ENCODE measurements at regions not wholly inside any gene's neighbourhood (a gene's known extent, or its start where the extent isn't known, plus 50 kb on each side); places are given as distances from the start of the nearest gene placed in this dataset.

DNA sequence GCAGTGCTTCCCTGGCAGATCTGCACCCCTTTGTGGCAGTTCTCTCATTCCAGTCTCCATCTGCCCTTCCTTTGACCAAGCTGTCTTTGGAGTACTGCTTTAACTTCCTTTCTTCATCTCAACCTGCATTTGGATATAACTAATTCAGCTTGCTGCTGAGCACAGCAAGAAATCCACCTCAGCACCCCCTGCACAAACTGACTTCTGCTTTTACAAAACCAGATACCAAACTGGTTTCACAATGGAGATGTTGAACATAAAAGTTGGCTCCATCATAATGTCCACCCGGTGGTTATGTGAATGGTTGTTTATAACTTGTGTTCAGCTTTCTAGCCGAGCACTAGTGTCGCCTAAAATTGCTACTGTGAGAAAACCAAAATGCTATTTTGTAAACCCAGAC lies 341.1 kb upstream of the SEMA6D start:
- TF ChIP-seq CTCF (IDR thresholded peaks at IDR 0.05; ENCODE audit: insufficient read depth, low read depth, low read length) = no peak
- TF ChIP-seq EZH2 (IDR thresholded peaks at IDR 0.05; ENCODE audit: insufficient read depth, low read length) = no peak
- H3K4me1 ChIP-seq (ENCODE audit: insufficient read depth, low read length) = no peaks in the 10 kb centered on the region

DNA sequence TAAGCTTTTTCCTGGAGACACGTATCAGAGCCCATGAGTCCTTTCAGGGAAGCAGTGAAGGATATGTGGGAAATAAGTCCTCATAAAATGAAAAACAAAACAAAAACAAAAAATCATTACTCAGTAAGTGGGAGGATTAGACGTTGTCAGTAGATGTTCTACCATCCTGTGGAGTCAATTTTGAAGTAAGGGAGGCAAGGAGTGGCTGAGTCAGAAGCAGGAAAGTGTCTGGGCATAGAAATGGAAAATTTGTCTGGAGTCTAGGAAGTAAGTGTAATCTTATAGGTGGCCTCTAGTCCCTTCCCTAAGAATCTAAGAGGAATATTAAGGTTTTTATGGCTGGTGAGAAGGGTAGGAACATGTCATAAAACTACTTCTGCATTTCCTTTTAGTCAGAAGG lies 339.8 kb upstream of the SEMA6D start:
- H3K27me3 ChIP-seq (ENCODE audit: insufficient read depth, low read length) = no peaks in the 10 kb centered on the region
- Mint-ChIP-seq H3K36me3 (ENCODE audit: low read depth, unreplicated experiment) (no peaks in the 10 kb centered on the region), H3K27ac (ENCODE audit: unreplicated experiment) (no peak overlapping the region), H3K4me1 (ENCODE audit: low read depth, unreplicated experiment) (no peaks in the 10 kb centered on the region), H3K9me3 (ENCODE audit: unreplicated experiment) (no peaks in the 10 kb centered on the region), H3K27me3 (ENCODE audit: low read depth, unreplicated experiment) (no peaks in the 10 kb centered on the region), H3K4me3 (ENCODE audit: unreplicated experiment) (no peak overlapping the region)
- H3K4me1 ChIP-seq (ENCODE audit: insufficient read depth, low read length) = no peaks in the 10 kb centered on the region
- no peak overlapping the region for H2AFZ ChIP-seq (ENCODE audit: low read depth, low read length)
- TF ChIP-seq EZH2 (IDR thresholded peaks at IDR 0.05; ENCODE audit: insufficient read depth, low read length) (no peak), CTCF (IDR thresholded peaks at IDR 0.05; ENCODE audit: insufficient read depth, low read depth, low read length) (no peak)
- H3K4me3 ChIP-seq (ENCODE audit: insufficient read depth, low read depth, low read length) = no peak overlapping the region
- no peak overlapping the region for H3K27ac ChIP-seq (ENCODE audit: low read depth, low read length)
- no peaks in the 10 kb centered on the region for H3K79me2 ChIP-seq (ENCODE audit: insufficient read depth, low read length)
- no peaks in the 10 kb centered on the region for H4K20me1 ChIP-seq (ENCODE audit: insufficient read depth, low read length)
- no peaks in the 10 kb centered on the region for H3K36me3 ChIP-seq (ENCODE audit: insufficient read depth, low read length)
- H3K9ac ChIP-seq (ENCODE audit: low read length) = no peak overlapping the region
- no peaks in the 10 kb centered on the region for H3K9me3 ChIP-seq (ENCODE audit: insufficient read depth, low read depth, low read length)
- H3K4me2 ChIP-seq (ENCODE audit: low read length) = no peak overlapping the region
- no peak for FAIRE-seq
- DNase-seq (ENCODE audit: low read depth) = no peak

More for the DNA sequence above, 341.1 kb upstream of the SEMA6D start:
- Histone ChIP-seq H3K9ac (ENCODE audit: low read length) (no peak overlapping the region), H3K4me3 (ENCODE audit: insufficient read depth, low read depth, low read length) (no peak overlapping the region), H3K36me3 (ENCODE audit: insufficient read depth, low read length) (no peaks in the 10 kb centered on the region), H3K27ac (ENCODE audit: low read depth, low read length) (no peak overlapping the region), H3K9me3 (ENCODE audit: insufficient read depth, low read depth, low read length) (no peaks in the 10 kb centered on the region), H2AFZ (ENCODE audit: low read depth, low read length) (no peak overlapping the region), H3K4me2 (ENCODE audit: low read length) (no peak overlapping the region), H3K79me2 (ENCODE audit: insufficient read depth, low read length) (no peaks in the 10 kb centered on the region), H4K20me1 (ENCODE audit: insufficient read depth, low read length) (no peaks in the 10 kb centered on the region), H3K27me3 (ENCODE audit: insufficient read depth, low read length) (no peaks in the 10 kb centered on the region)
- Mint-ChIP-seq H3K36me3 (ENCODE audit: low read depth, unreplicated experiment) (no peaks in the 10 kb centered on the region), H3K27ac (ENCODE audit: unreplicated experiment) (no peak overlapping the region), H3K4me1 (ENCODE audit: low read depth, unreplicated experiment) (no peaks in the 10 kb centered on the region), H3K9me3 (ENCODE audit: unreplicated experiment) (no peaks in the 10 kb centered on the region), H3K4me3 (ENCODE audit: unreplicated experiment) (no peak overlapping the region), H3K27me3 (ENCODE audit: low read depth, unreplicated experiment) (no peaks in the 10 kb centered on the region)
- FAIRE-seq (no peak), DNase-seq (ENCODE audit: low read depth) (no peak)

- DNase-seq (ENCODE audit: low read depth) = no peak
- Histone ChIP-seq H3K4me1 (ENCODE audit: insufficient read depth, low read length) (no peaks in the 10 kb centered on the region), H3K27me3 (ENCODE audit: insufficient read depth, low read length) (no peaks in the 10 kb centered on the region), H3K4me3 (ENCODE audit: insufficient read depth, low read depth, low read length) (no peak overlapping the region), H4K20me1 (ENCODE audit: insufficient read depth, low read length) (no peaks in the 10 kb centered on the region), H3K79me2 (ENCODE audit: insufficient read depth, low read length) (no peaks in the 10 kb centered on the region), H3K9ac (ENCODE audit: low read length) (no peak overlapping the region), H3K9me3 (ENCODE audit: insufficient read depth, low read depth, low read length) (no peaks in the 10 kb centered on the region), H3K4me2 (ENCODE audit: low read length) (no peak overlapping the region), H3K36me3 (ENCODE audit: insufficient read depth, low read length) (no peaks in the 10 kb centered on the region), H3K27ac (ENCODE audit: low read depth, low read length) (no peak overlapping the region), H2AFZ (ENCODE audit: low read depth, low read length) (no peak overlapping the region)
- TF ChIP-seq EZH2 (IDR thresholded peaks at IDR 0.05; ENCODE audit: insufficient read depth, low read length) = no peak
- no peak for TF ChIP-seq CTCF (IDR thresholded peaks at IDR 0.05; ENCODE audit: insufficient read depth, low read depth, low read length)
- Mint-ChIP-seq H3K4me3 (ENCODE audit: unreplicated experiment) (no peak overlapping the region), H3K36me3 (ENCODE audit: low read depth, unreplicated experiment) (no peaks in the 10 kb centered on the region), H3K4me1 (ENCODE audit: low read depth, unreplicated experiment) (peaks cover 3% of the 10 kb centered on the region), H3K27ac (ENCODE audit: unreplicated experiment) (no peak overlapping the region), H3K27me3 (ENCODE audit: low read depth, unreplicated experiment) (no peaks in the 10 kb centered on the region), H3K9me3 (ENCODE audit: unreplicated experiment) (peaks cover 3% of the 10 kb centered on the region)
- no peak for FAIRE-seq
Measured at GRCh38 chr15:47378527-47378926, 338.8 kb upstream of the SEMA6D start.

Data from astrocyte (in vitro differentiated cells and primary cell).